ENCODE measurements at regions not wholly inside any gene's neighbourhood (a gene's known extent, or its start where the extent isn't known, plus 50 kb on each side); places are given as distances from the start of the nearest gene placed in this dataset.
"Not testable (repeated sequence)": the region's sequence is repeated elsewhere in the genome, so short reads cannot be mapped to it uniquely, and the experiment has no call there.

DNA sequence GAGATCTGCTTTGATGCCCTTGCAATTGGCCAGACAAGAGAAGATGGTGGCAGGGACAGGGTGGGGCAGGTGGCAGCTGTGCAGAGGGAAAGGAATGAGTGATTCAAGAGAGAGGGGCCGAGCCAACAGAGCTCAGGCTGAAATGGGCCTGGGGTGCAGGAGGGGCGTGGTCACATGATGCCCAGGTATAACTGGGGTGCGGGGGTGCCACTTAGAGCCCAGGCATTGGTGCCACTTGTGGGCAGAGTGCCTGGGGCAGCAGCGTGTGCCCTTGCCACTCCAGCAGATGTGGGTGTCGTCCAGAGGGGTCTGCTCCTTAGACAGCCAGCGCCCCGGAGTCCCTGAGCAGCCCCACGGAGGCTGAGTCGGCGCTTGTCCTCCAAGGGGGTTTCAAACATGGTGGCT is 88.7 kb downstream of the PLXNA1 start:
- DNase-seq (ENCODE audit: low spot score) = no peak

DNA sequence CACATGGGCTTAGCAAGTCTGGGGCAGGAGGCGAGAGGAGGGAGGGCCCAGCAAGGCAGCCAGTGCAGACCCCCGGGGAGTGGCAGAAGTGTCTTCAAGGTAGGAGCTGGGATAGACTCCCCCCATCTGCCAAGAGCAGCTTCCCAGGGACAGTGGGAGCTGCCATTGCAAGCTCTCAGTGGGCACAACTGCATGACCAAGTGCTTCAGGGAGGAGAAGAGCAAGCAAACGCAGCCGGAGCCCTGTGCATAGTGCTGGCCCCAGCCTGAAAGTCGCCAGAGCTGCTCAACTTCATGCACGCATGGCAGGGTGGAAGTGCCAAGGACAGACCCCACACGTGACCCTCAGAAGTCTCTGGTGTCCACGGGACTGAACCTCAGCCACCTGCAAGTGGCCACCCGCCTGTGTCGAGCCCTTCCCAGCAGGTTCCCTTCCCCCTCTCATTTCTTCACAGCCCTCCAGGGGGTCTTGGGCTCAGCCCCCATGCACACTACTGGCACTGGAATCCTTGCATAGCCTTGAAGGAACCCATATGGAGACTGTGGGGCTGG is 89.4 kb downstream of the PLXNA1 start:
- DNase-seq (ENCODE audit: low spot score) = no peak

GRCh38 chr3:127072971-127073783 is 90.3 kb downstream of the PLXNA1 start:
- DNase-seq (ENCODE audit: low spot score) = no peak

GRCh38 chr3:127073941-127074820 is 91.3 kb downstream of the PLXNA1 start:
- DNase-seq (ENCODE audit: low spot score) = no peak

DNA sequence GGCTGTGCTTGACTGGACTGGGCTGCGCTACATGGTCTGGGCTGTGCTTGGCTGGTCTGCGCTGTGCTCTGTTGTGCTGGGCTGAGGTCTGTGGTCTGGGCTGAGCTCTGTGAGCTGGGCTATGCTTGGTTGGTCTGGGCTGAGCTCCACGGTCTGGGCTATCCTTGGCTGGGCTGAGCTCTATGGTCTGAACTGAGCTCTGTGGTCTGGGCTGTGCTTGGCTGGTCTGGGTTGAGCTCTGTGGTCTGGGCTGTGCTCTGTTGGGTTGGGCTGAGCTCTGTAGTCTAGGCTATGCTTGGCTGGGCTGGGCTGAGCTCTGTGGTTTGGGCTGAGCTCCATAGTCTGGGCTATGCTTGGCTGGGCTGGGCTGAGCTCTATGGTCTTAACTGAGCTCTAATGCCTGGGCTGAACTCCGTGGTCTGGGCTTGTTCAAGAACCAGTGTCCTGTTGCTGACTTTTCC is 92.0 kb downstream of the PLXNA1 start:
- DNase-seq (ENCODE audit: low spot score) = no peak

GRCh38 chr3:127076166-127076992 is 93.5 kb downstream of the PLXNA1 start:
- not testable (repeated sequence) for DNase-seq (ENCODE audit: low spot score)

GRCh38 chr3:127077068-127077467 is 94.2 kb downstream of the PLXNA1 start:
- DNase-seq (ENCODE audit: low spot score) = no peak

GRCh38 chr3:127077505-127078064 is 94.7 kb downstream of the PLXNA1 start:
- no peak for DNase-seq (ENCODE audit: low spot score)

DNA sequence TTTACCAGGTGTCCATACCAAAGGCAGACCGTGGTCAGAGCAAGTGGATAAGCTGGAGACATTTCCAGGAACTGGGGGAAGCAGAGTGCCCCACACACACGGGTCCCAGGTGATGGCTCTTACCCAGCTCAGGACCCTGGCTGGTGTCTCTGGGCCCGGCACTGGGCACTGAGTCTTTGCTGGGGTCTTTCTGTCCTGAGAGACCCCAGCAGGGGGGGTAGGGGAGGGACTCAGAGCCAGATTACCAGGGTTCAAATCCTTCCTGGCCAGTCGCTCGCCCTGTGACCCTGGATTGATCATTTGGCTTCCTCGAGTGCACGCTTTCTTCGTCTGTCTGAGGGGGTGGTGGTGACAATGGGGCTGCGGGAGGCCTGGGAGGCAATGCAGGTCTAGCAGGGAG is 95.7 kb downstream of the PLXNA1 start:
- DNase-seq (ENCODE audit: low spot score) = no peak

DNA sequence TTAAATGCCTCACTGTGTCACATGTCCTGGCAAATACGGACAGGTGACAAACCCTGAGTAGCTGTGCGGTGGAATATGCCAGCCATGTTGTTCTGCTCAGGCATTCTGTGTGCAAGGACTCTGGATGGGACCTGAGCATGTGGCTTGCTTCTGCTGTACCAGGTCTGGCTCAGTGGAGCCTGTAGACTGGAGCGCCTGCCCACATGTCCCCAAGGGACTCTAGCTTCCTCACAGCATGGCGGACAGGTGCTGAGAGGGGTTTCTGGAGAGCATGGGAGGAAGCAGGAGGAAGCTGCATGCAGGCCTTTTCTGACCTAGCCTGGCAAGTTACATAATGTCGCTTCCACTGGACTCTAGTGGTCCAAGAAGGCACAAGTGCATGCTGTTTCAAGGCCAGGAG is 96.3 kb downstream of the PLXNA1 start:
- DNase-seq (ENCODE audit: low spot score) = no peak

GRCh38 chr3:127081001-127081720 is 98.2 kb downstream of the PLXNA1 start:
- DNase-seq (ENCODE audit: low spot score) = no peak

DNA sequence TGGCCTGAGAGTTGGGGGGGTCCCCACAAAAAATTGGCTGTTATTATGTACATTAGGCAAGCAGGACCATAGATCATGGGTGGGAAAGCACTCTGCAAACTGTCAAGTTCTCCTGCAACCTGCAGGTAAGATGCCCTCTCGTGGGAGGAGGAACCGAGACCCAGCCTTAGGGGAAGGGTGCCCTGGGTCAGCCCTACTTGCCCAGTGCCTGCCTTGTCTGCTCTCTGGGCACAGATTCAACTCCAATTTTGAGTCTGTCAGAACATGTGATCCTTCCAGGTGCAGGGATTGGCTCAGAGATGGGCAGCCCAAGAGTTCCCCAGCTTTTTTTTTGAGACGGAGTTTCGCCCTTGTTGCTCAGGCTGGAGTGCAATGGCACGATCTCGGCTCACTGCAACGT is 99.2 kb downstream of the PLXNA1 start:
- no peak for DNase-seq (ENCODE audit: low spot score)

DNA sequence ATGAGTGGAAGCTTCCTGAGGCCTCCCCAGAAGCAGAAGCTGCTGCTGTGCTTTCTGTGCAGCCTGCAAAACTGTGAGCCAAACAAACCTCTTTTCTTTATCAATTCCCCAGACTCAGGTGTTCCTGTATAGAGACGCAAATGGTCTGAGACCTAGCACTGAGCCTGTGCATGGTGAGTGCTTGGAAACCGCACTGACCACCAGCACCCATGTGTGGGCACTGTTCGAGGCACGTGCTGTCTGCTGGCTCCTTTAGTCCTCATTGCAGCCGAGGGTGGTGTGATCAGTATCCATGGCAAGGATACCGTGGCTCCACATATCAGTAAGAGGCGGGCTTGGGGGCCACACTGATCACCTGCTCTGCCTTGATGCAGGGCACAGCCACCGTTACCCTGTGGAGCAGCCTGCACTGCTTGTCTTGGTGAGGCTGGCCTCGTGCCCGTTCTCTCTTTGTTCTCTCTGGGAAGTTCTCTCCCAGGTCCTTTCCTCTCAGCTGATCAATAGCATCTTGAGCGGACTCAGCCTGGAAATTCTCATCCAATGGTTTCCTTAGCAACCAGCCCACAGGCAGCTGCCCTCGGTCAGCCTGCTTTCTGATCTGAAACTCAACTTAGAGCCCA is 101.0 kb downstream of the PLXNA1 start:
- no peak for DNase-seq (ENCODE audit: low spot score)

DNA sequence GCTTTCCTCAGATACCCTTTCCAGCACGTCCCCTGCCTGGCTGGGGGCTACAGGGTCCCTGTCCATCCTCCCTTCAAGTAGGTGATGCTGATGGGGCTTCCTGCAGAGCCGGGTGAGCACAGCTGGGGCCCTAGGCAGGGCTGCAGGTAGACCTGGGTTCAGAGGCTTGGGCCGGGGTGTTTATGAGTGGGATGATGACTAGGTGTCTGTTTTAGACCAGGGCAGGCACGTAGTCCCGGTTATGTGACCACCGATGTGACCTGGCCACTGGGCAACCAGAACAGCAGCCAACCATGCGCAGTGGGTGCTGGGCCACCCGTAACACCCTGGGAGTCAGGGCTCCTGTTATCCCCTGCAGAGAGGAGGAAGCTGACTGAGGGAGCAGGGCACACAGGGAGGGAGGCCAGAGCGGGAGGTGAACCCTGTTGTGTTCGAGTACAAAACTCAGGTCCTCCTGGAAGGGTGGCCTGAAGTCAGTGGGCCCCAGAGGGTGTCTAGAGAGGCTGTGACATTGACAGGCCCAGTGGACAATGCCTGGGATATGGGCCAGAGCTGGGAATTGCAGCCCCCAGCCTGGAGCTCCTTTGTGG is 101.6 kb downstream of the PLXNA1 start:
- DNase-seq (ENCODE audit: low spot score) = no peak

DNA sequence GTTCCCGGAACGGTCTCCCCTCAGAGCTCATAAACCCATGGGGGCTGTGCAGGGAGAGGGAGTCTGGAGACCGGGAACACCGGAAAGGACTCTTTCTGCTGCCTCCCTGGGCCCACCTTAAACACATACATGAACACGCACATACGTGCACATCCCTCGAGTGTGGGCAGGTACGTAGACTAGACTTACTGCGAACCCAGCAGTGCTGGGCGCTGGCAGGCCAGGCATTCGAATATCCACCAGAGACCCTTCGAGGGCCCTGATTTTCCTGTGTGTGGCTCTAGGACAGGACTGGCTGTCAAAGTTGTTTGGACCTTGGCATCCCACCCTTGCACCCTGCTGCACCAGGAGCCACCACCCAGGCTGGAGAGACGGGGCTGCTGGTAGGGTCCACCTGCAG is 102.7 kb downstream of the PLXNA1 start:
- DNase-seq (ENCODE audit: low spot score) = no peak

DNA sequence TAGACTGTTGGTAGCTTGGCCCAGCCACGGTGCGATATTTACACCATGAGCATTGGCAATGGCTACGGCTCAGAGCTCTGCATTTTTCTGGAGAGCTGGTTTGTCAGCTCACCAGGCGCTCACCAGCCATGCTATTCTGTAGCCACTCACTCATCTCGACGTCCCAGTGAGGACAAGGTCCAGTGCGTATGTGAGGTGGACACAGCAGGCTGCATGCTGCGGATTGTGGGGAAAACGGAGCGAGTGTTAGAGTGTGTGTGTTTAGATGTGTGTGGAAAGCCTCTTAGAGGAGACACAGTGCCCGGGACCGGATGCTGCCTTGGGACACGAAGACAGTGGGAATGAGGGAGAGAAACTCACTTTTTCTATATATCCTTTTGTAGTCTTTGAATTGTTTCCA is 103.7 kb downstream of the PLXNA1 start:
- DNase-seq (ENCODE audit: low spot score) = not testable (repeated sequence)

- DNase-seq (ENCODE audit: low spot score) = no peak
Measured at GRCh38 chr3:127087441-127087840, 104.5 kb downstream of the PLXNA1 start.

GRCh38 chr3:127088511-127089351 is 104.2 kb upstream of the PRR23E start:
- DNase-seq (ENCODE audit: low spot score) = no peak

DNA sequence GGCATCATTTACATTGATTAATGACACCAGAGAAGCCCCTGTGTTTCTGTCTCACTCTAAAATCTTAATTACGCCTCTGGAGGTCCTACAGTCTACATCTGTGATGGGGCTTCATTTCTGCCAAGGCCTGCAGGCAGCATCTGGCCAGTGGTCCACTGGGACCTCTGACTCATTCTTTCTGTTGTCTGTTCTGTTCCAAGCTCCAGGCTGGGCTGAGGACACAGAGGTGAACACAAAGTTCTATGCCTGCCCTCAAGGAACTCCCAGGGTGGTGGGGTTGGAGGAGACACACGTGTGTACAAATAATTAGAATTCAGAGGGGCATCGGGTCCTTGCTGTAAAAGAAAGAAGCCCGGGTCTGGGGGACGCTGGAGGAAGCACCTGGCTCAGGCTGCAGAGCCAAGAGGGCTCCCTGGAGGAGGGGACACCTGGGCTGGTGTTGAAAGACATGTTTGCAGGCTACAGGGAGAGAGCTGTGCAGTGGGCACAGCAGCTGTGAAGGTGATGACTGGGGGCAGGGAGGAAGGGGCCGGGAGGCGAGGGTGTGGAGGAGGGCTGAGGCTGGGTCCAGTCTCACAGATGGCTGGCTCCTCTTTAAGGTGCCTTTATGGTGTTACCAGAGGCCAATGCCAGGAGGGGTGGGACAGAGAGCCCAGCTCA is 103.3 kb upstream of the PRR23E start:
- DNase-seq (ENCODE audit: low spot score) = no peak

All from D341Med (cell line).